ENCODE measurements at regions not wholly inside any gene's neighbourhood (a gene's known extent, or its start where the extent isn't known, plus 50 kb on each side); places are given as distances from the start of the nearest gene placed in this dataset.

GRCh38 chr11:70838198-70838597 is 414.2 kb downstream of the SHANK2 start:
- no peak for DNase-seq (ENCODE audit: low read depth in 1 of 2, low spot score in 1 of 2)

- DNase-seq (ENCODE audit: low read depth in 1 of 2, low spot score in 1 of 2), result no peak
These were observed 412.5 kb downstream of the SHANK2 start for GRCh38 chr11:70839851-70840250.

- no peak for DNase-seq (ENCODE audit: low read depth in 1 of 2, low spot score in 1 of 2)
These were observed 411.1 kb downstream of the SHANK2 start for GRCh38 chr11:70841264-70841663.

- DNase-seq (ENCODE audit: low read depth in 1 of 2, low spot score in 1 of 2), result no peak
These were observed 410.1 kb downstream of the SHANK2 start for GRCh38 chr11:70842256-70842655.

GRCh38 chr11:70842701-70843100 is 409.7 kb downstream of the SHANK2 start:
- DNase-seq (ENCODE audit: low read depth in 1 of 2, low spot score in 1 of 2), result no peak

- DNase-seq (ENCODE audit: low read depth in 1 of 2, low spot score in 1 of 2), result no peak
These were observed 408.5 kb downstream of the SHANK2 start for GRCh38 chr11:70843906-70844305.

- DNase-seq (ENCODE audit: low read depth in 1 of 2, low spot score in 1 of 2), result no peak
These were observed 408.0 kb downstream of the SHANK2 start for GRCh38 chr11:70844387-70844786.

GRCh38 chr11:70845591-70846041 is 406.8 kb downstream of the SHANK2 start:
- DNase-seq (ENCODE audit: low read depth in 1 of 2, low spot score in 1 of 2), result no peak

GRCh38 chr11:70846781-70847655 is 405.4 kb downstream of the SHANK2 start:
- DNase-seq (ENCODE audit: low read depth in 1 of 2, low spot score in 1 of 2), result no peak

GRCh38 chr11:70848243-70848750 is 404.1 kb downstream of the SHANK2 start:
- no peak for DNase-seq (ENCODE audit: low read depth in 1 of 2, low spot score in 1 of 2)

- DNase-seq (ENCODE audit: low read depth in 1 of 2, low spot score in 1 of 2), result no peak
These were observed 403.3 kb downstream of the SHANK2 start for GRCh38 chr11:70849031-70849430.

GRCh38 chr11:70851308-70851707 is 401.1 kb downstream of the SHANK2 start:
- no peak for DNase-seq (ENCODE audit: low read depth in 1 of 2, low spot score in 1 of 2)

GRCh38 chr11:70851907-70852306 is 400.5 kb downstream of the SHANK2 start:
- DNase-seq (ENCODE audit: low read depth in 1 of 2, low spot score in 1 of 2), result no peak

- DNase-seq (ENCODE audit: low read depth in 1 of 2, low spot score in 1 of 2), result no peak
These were observed 399.2 kb downstream of the SHANK2 start for GRCh38 chr11:70853068-70853769.

GRCh38 chr11:70853770-70854108 is 398.6 kb downstream of the SHANK2 start:
- no peak for DNase-seq (ENCODE audit: low read depth in 1 of 2, low spot score in 1 of 2)

GRCh38 chr11:70854201-70854600 is 398.2 kb downstream of the SHANK2 start:
- no peak for DNase-seq (ENCODE audit: low read depth in 1 of 2, low spot score in 1 of 2)

- DNase-seq (ENCODE audit: low read depth in 1 of 2, low spot score in 1 of 2), result no peak
These were observed 397.3 kb downstream of the SHANK2 start for GRCh38 chr11:70854901-70855556.

- DNase-seq (ENCODE audit: low read depth in 1 of 2, low spot score in 1 of 2), result no peak
These were observed 394.5 kb downstream of the SHANK2 start for GRCh38 chr11:70857894-70858293.

GRCh38 chr11:70859180-70859579 is 393.2 kb downstream of the SHANK2 start:
- no peak for DNase-seq (ENCODE audit: low read depth in 1 of 2, low spot score in 1 of 2)

GRCh38 chr11:70860888-70861287 is 391.5 kb downstream of the SHANK2 start:
- no peak for DNase-seq (ENCODE audit: low read depth in 1 of 2, low spot score in 1 of 2)

GRCh38 chr11:70861559-70861958 is 390.8 kb downstream of the SHANK2 start:
- no peak for DNase-seq (ENCODE audit: low read depth in 1 of 2, low spot score in 1 of 2)

GRCh38 chr11:70862093-70862492 is 390.3 kb downstream of the SHANK2 start:
- no peak for DNase-seq (ENCODE audit: low read depth in 1 of 2, low spot score in 1 of 2)

Data from activated CD4-positive, alpha-beta T cell treated with anti-CD3 and anti-CD28 coated beads, Interleukin-2, amount 50 U/mL, for 24 hours (primary cell).